ENCODE measurements at regions not wholly inside any gene's neighbourhood (a gene's known extent, or its start where the extent isn't known, plus 50 kb on each side); places are given as distances from the start of the nearest gene placed in this dataset.

DNA sequence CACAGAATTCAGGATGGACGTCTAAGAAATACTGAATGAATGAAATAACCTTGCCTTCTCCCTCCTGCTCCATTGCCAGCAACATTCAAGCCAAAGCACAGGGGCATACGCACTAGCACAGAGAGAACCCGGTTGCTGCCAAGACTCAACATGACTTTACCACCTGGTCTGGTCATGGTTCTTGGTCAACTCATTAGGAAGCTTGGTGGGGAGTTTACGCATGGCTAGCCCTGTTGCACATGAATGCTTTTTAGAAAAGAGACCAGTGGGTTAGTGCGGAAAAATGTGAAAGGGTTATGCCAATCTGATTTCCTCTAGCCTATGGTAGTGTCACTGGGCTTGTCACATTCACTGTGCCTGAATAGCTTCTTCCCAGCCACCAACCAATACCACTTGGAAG, 187.6 kb upstream of the NEBL start:
- DNase-seq (ENCODE audit: low spot score) = no peak

DNA sequence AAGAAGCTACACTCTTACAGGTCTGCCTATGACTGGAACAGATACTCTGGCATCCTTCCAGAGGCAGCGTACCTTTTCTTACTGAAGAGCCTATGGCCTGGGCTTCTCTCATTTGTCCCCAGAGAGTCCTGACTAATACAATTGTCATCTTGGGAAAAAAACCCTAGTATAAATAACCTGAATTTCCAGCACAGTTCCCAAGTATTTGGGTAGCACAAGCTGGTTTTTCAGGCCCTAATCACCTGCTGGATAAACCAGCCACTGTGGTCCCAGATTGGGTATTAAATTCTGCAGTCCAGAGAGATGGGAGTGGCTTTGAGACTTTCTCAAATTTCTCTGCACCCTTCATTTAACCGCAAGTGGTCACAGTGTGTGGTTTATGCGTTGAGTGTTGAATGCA, 186.8 kb upstream of the NEBL start:
- DNase-seq (ENCODE audit: low spot score) = no peak

DNA sequence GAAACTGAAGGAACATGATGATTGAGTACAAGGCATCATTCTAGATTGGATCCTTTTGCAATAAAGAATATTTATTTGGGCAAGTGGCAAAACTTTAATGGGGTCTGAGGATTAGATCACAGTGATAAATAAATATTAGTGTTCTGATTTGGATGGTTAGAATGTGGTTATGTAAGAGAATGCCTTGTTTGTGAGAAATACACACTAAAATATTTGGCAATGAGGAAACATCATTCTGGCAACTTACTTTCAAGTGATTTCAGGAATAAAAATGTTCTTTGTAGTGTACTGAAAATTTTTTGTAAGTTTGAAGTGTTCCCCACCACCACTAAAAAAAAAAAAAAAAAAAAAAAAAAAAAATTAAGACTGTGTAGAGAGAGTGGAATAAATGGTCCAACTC, 185.1 kb upstream of the NEBL start:
- DNase-seq (ENCODE audit: low spot score) = no peak

DNA sequence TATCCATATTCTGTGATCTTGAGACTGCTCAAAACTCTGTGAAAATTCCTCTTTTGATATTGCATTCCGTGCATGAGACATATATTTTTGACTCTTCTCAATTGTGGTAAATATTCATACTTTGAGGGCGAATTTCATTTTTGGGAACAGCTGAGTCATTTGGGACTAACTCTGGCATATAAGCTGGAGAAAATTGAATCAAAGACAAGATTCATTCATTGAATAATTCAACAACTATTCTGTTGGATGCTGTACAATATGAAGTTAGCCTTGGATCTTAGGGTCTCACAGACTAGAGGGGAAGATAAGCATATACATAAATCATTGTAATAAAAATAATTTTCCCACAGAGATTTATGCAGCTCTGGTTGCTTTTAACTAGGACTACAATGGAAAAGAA, 183.2 kb upstream of the NEBL start:
- no peak for DNase-seq (ENCODE audit: low spot score)

DNA sequence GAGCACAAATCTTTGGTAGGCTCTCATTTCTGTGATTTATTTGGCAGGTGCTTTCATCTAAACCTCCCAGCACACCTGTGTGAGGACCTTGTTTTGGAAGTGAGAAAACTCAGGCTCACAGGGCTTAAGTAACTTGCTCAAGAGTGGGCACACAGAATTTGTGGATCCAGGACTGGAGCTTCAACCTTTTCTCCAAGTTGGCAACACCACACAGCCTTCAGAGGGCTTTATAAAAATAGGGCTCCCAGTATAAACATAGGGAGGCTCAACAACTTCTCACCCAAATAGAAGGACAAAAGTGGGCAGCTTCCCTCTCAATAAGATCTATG, 182.2 kb upstream of the NEBL start:
- no peak for DNase-seq (ENCODE audit: low spot score)

DNA sequence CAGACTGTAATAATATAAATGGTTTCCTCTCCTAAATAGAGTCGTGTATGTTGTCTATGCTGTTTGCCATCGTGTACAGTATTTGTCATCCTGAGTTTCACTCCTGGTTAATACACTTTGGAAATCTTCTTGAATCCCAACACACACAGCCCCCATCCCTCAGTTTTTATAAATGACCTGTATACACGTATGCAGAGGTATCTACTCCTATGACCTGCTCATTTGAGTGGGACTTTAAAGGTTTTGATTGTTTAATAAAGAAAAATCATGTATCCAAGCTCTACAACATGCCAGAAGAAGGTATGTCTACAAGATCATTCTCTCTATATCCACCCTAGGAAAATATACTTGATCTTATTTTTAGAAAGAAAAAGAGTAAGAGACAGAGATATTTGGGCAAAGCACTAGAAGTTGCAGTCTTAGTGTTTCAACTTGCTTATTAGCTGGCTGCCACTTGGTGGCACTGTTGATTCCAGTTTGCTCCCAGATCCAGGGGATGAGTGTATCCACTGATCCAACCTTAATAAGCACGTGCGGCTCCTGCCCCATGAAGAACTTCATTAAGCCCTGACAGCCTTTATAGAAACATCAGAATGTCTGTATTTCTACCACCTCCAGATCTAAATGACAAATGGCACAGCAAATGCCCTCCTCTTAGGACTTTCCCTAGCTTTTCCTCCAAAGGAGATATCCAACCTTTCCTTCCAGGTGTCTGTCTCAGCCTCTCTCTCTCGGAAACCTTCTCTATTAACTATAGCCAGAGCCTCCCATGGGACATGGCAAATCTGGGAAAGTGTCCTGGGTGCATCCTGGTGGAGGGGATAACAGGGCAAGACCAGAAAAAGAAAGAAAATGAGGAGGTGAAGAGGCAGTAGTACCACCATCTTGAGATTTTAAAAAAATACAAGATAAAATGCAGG, 181.6 kb upstream of the NEBL start:
- peak; percentile 17 for DNase-seq (ENCODE audit: low spot score)

DNA sequence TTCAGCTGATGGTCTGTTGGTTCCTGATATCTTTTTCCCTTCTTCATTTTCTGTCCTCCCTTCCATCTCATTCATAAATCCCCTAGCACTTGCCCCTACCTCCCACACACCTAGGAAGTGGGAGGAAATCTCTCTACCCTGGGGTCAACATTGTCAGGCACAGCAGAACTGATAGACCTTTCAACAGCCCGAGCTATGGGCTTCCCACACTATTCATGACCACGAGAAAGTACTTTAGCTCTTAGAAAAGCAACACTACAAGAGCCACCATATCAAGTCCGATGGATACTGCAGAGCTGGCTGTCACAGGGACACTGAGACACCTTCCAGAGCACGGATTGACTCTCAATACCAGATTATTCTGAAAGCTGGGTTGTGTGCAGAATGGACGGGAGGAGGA, 180.6 kb upstream of the NEBL start:
- no peak for DNase-seq (ENCODE audit: low spot score)

DNA sequence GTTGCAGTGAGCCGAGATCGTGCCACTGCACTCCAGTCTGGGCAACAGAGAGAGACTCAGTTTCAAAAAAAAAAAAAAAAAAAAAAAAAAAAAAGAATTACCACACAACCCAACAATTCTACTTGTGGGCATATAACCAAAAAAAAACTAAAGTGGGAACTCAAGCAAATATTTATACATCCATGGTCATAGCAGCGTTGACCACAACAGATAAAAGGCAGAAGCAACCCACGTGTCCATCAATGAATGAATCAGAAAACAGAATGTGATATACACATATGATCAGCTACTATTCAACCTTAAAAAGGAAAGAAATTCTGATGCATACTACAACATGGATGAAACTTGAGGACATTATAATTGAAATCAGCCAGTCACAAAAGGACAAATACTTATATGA, 179.3 kb upstream of the NEBL start:
- DNase-seq (ENCODE audit: low spot score) = no peak

DNA sequence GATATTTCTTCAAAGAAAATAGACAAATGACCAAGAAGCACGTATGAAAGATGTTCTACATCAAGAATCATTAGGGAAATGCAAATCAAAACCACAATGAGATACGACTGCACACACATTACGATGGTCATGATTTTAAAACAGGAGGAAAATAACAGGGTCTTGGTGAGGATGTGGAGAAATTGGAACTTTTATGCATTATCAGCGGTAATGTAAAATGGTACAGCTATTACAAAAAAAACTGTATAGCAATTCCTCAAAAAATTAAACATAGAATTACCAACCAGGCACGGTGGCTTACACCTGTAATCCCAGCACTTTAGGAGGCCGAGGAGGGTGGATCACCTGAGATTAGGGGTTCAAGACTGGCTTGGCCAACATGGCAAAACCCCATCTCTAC, 178.8 kb upstream of the NEBL start:
- DNase-seq (ENCODE audit: low spot score) = no peak

DNA sequence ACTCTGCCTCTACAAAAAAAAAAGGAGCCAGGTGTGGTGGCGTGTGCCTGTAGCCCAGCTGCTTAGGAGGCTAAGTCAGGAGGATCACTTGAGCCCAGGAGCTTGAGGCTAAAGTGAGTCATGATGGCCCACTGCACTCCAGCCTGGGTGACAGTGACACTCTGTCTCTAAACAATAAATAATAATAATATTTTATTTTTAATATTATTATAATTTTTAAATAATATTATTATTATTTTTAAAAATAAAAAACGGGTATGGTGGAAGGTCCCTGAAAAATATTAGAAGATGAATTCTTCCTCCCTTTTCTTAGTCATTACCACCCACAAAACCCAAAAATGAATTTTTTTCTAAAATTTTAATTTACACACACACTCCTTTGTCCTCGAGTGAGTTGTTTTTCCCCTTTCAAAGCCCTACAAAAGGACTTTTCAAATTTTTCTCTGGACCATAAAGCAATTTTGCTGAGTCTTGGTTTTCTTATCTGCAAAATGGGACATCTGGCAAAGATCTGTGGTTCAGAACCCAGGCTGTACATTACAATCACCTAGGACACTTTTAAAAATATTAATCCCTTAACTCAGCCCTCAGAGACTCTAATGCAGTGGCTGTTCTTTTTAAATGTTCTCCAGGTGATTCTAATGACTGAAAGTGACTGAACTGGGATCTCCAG, 174.0 kb upstream of the NEBL start:
- DNase-seq (ENCODE audit: low spot score) = no peak

DNA sequence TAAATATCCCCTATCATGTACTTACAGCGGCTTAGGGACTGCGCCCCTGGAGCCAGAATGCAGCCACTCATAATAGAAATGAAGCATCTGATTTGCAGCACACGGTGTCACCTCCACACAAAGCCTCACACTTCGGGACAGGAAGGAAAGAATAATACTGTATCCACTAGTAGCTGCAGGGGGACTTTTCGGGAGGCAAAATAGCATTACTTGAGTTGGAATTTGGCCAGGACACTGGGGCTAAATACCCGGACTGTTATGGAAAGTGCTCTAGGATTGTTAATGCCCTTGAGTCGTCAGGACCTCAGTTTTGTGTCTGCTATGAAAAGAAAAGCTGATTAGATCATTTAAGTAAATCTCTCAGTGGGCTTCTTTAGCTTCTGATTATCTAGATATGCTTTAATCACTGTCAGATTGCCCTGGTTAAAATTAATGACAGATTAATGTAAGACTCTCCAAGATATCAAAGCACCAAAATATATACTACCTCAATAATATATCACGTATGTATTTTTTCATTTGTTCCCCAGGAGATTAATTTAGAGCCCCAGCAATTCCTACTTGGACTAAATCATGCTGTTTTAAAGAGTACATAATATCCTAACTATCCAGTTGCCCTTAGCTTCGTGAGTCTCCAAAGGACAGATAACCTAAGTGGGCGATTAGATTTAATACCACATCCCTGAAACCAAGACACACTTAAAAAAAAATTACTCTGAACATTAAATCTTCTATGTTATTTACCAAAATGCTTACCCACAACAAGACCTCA, 173.0 kb upstream of the NEBL start:
- DNase-seq (ENCODE audit: low spot score) = no peak

DNA sequence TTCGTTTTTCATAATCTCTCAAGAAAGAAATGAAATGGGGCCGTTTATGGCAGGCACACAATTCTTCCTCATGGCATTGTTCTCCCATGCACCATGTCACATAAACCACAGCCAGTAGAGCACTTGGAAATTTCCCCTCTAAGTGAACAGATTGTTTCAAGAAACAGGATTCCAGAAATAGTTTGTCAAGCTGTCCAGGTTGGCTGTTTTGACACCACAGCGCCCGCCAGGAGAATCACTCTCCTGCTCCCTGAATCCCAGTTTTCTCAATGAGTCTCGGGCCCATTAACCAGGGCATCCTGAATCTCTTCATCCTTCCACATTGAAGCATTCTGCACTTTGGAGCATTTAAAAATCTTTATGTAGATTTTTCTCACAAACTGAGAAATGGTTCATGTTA, 172.2 kb upstream of the NEBL start:
- DNase-seq (ENCODE audit: low spot score) = no peak

DNA sequence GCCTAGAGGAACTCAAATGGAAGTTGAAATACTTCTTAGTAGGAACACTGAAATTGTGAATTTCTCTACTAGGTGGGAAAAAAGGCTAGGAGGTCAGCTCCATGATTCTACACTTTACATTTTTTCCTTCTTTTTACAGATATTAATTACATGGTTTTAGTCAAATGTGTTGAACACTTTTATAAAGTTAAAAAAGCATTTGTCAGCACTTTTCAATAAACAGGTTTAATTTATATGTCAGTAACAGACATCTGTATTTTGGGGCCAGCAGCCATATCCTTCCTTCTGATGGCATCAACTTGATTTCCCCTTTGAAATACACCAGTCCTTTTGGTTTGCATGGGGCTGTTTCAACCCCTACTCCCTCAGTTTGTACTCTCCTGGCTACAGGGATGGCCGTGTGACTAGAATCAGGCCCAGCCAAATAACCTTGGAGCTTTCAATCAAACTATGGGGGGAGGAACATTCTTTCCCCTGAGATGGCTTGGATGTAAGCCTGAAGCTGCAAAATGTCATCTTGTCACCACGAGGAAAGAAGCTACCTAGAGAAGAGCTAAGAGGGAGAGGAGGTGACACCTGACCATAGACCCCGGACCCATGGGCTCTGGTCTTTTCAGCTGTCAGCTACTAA, 171.0 kb upstream of the NEBL start:
- no peak for DNase-seq (ENCODE audit: low spot score)

DNA sequence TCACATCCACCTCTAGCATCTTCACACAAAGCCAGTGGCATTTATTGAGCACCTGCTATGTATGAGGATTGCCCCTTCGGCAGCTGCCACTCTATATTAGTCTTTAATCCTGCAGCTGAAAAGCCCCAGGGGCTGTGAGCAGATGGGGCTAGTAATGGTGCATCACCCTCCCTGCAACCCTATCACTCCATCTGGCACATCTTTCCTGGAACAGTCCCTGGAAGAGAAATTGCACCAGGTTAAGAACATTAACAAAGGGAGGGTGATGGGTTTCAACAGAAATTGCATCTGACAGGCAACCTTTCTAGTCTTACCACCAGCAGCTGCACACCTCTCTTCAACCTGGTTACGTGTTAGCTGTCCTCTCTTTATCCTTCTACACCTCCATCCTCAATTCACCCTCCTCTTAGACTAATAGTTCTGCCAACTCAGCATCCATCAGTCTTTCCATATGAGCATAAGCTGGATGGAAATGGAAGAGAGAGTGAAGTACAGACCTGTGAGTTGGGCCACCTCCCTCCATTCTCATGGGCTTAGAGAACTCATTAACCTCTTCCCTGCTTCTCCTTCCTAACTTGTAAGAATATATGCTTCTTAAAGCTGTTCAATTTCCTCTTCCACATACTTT, 168.6 kb upstream of the NEBL start:
- DNase-seq (ENCODE audit: low spot score) = no peak

DNA sequence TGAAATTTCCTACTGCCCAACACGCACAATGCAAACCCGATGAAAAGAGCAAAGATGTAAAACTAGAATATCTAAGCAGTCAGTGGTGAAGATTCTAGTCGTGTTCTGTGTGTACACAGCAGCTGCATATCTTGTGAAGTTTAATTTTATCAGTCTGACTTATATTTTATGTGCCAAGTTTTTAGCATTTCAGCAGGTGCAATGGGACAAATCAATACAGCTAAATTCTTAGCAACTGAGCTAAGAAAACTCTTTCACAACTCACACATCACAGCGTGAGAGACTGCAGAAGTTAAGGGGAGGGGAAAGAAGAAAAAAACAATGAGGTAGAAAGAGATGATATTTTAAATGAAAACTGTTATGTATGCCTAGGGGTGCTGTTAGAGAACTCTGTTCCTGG, 164.9 kb upstream of the NEBL start:
- no peak for DNase-seq (ENCODE audit: low spot score)

DNA sequence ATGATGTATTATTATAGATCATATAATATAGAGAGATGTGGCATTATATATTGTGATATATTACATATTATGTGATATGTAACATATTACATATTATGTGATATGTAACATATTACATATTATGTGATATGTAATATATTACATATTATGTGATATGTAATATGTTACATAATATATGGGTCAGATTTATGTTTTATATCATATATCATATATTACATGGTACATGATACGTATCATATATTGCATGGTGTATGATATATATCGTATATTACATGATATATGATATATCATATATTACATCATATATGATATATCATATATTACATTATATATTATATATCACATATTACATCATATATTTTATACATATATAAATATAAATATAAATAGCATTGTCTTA, 164.1 kb upstream of the NEBL start:
- no peak for DNase-seq (ENCODE audit: low spot score)

DNA sequence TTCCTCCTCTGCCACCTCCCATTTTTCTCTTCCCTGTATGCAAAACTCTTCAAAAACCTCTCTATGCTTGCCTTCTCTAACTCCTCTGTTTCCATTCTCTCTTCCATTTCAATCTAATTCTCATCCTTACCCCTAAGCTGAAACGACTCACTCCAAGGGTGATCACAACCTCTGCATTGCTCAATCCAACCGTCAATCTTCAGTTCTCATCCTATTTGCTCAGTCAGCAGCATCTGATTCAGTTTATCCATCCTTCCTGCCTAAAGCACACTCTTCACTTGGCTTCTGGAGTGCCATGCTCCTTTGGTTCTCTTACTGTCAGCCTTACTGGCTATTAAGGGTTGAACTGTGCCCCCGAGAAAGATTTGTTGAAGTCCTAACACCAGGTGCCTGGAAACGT, 163.5 kb upstream of the NEBL start:
- no peak for DNase-seq (ENCODE audit: low spot score)

DNA sequence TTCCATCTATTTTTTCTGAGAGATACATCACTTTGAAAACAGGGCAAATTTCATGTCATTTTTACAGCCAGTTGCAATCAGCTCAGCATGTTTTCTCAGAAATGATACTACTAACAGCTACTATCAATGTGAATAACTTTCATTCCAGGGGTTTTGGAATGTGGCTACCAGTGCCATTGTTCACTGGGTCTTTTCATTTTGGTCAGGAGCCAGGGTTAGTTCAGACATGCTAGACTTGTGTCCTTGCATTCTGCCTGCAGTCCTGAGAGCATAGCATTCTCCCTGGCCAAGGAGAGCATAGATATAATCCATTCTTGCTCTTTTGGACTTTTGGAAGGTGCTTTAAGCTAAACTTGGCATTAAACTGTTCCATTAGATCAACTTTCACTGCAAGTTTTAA, 160.9 kb upstream of the NEBL start:
- no peak for DNase-seq (ENCODE audit: low spot score)

DNA sequence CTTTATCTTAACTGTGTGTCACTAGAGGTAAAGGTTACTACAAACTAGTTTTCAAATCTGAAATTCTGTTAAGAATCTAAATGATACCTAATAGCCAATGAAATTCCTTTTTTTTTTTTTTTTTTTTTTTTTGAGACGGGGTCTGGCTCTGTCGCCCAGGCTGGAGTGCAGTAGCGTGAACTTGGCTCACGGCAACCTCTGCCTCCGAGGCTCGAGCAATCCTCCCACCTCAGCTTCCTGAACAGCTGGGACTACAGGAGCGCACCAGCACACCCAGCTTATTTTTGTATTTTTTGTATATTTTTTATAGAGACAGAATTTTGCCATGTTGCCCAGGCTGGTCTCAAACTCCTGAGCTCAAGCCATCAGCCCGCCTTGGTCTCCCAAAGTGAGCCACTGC, 160.3 kb upstream of the NEBL start:
- no peak for DNase-seq (ENCODE audit: low spot score)

DNA sequence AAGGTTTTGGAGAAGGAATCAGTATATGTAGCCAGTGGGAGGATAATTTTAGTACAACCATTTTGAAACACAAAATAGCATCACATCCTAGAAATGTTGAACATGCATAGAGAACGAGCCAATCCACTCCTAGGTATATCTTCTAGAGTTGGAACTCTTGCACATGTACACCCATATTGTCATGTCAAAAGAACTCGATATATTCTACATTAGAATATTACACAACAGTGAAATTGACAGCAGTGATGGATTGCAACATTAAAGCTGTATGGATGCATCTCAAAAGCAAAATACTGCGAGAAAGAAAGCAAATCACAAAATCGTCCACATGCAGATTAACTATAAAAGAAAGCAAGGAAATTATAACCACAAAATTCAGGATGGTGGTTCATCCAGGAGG, 159.3 kb upstream of the NEBL start:
- DNase-seq (ENCODE audit: low spot score) = no peak

DNA sequence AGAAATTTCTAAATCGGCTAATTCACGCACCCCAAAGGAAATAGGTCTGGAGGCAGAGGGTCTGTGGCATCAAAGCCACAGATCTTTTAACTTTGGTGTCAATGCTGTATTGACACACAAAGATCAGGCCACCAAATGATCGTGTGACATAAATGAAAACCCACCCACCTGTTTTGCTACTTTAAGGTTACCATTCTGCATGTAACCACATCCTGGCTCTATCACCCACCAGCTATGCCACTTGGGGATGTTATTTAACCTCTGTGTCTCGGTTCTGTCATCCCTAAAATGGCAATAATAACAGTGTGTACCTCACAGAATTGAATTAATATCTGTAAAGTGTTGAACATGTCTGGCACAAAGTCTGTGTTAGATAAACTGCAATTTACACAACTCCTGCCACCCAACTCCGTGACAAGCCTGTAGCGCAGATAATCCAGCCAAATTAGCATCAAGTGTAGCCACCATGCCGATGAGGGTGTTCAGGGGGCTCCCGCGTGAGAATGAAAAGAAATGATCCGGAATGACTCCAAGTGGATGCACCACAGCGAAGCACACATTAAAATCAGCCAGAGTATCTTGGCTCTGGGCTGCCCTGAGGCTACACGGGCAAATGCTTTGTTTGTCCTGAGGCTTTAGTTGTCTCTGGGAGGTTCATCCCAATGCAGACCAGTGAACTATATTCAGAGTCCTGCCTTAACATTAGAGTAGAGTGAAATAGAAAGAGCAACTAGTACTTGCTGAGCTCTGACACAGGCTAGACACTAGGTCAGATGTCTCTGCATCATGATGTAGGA, 158.4 kb upstream of the NEBL start:
- DNase-seq (ENCODE audit: low spot score) = no peak
